Jurkat, Clone E6-1 (cell line): ENCODE measurements at regions not wholly inside any gene's neighbourhood (a gene's known extent, or its start where the extent isn't known, plus 50 kb on each side); places are given as distances from the start of the nearest gene placed in this dataset.

Experiments
- DNase-seq: peaks from one replicate; pipeline ENCODE4 v3.0.0-alpha.2; 2011; ENCODE audit warnings: low read depth, low spot score
- H3K4me3 ChIP-seq: 2 replicates; pipeline ENCODE4 v1.5.1; 2011; ENCODE audit warnings: mild to moderate bottlenecking, low read length, control low read depth, moderate library complexity

DNA sequence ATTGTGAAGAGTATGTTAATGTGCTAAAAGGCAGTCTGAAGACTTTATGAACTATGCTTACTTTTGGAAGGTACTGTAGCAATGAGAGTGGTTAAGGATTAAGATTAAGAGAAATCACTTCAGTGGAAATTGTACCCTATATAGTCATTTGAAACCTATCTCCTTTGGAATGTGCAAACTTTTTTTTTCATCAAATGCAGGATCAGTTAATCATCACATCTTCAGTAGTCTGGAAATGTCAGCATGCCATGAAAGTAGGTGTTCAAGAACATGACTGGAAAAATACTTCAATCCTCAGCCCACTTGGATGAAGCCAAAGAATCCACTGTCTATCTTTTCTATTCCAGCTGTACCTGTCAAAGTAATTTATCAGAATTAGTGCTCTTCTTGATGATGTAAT, 157.8 kb upstream of the TMEM161B start:
- no peak for DNase-seq
- H3K4me3 ChIP-seq, result no peak overlapping the region

DNA sequence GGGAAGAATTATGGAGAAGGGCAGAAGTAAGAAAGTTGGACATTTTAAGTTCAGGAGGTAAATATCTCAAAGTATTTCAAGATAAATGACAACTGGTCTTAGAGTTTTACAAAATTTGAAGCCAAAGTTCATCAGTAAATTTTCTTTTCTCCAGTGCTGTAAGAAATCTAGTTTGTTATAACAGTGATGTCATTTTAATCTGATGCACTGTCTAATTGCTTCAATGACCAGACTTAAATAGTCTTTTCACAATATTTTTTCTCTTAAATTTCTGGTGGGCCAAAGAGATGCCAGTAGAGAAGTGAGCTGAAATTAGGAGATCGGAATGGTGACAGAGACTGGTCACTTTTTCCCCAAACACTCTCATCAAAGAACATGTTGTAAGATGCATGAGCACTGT, 156.5 kb upstream of the TMEM161B start:
- DNase-seq, result no peak
- no peak overlapping the region for H3K4me3 ChIP-seq

DNA sequence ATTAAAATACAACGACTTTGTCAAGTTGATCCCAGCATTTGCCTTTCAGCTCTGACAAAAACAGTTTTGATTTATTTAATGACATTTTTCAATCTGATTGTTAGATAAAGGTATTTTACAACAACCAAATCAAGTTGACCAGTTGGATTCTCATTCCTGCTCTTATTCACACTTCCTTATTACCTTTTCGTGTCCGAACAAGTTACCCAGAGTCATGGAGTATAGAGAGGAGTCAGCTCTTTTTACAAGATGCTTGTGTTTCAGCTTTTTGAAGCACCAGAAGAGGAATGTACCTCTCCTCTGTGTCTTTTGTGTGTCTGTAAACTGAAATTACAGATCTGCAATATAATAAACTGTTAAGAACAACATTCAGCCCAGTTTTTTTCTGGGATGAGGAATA, 151.3 kb upstream of the TMEM161B start:
- H3K4me3 ChIP-seq, result no peak overlapping the region
- no peak for DNase-seq

DNA sequence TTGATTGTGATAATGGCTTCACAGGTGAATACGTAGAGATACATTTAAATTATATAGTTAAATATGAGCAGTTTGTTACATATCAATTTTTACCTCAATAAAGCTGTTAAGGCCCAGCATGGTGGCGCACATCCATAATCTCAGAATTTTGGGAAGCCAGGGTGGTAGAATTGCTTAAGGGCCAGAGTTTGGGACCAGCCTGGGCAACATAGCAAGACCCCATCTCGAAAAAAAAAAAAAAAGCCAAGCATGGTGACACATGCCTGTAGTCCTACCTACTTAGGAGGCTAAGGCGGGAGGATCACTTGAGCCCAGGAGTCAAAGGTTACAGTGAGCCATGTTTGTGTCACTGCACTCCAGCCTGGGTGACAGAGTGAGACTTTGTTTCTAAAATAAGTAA, 138.7 kb upstream of the TMEM161B start:
- no peak overlapping the region for H3K4me3 ChIP-seq
- DNase-seq, result no peak

DNA sequence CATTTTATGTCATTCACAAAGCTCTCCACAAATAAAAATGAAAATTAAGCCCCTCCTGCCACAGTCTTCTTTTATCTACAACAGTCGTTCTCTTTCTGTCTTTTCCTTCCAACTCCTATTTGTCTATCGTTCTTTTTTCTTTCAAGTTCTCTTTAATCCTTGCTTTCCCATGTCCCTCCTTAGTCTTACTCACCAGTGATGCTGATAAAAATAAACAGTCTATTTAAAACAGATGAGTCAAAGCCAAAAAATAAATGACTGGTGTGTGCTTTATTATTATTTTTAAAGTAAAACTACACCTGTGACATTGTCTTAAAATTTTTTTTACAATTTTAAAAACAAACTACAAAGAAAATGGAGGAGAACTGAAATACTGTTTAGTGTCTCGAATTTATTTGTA, 137.1 kb upstream of the TMEM161B start:
- DNase-seq, result no peak
- H3K4me3 ChIP-seq, result no peak overlapping the region

DNA sequence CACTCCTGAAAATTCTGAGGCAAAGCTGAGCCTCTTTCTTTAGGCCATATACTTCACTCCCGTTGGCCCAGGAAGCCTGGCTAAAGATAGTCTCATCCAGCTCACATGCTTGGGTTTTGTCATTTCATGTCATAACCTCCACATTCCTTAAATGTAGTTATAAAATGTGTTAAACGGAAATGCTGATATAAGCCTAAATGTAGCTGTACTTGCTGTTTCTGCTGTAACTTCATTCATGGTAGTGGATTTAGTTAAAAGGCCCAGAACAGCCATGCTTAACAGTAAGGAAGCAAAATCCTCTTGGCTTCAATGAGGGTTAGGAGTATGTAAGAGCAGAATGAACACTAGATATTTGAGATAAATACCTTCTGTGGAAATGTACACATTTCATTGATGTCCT, 135.8 kb upstream of the TMEM161B start:
- no peak for DNase-seq

DNA sequence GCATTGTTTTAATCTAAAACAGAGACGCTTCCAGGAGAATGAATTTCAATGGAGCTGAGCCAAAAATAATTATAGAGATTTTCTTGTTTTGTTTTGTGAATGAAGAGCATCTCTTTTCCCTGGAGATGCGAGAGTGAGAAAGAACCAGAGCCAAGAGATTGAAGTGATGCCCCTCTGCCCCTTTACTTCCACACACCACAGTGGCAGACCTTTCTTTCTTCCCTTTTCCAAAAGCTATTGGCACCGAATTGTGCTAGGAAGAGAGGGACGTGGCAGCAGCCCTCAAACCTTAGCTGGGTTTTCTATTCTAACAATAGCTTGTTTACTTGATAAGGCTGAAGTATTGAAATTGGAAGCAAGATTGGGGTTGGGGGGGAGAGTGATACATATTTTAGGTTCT, 133.0 kb upstream of the TMEM161B start:
- DNase-seq, result no peak
- H3K4me3 ChIP-seq, result no peak overlapping the region

More for the DNA sequence above, 135.8 kb upstream of the TMEM161B start:
- no peak overlapping the region for H3K4me3 ChIP-seq

DNA sequence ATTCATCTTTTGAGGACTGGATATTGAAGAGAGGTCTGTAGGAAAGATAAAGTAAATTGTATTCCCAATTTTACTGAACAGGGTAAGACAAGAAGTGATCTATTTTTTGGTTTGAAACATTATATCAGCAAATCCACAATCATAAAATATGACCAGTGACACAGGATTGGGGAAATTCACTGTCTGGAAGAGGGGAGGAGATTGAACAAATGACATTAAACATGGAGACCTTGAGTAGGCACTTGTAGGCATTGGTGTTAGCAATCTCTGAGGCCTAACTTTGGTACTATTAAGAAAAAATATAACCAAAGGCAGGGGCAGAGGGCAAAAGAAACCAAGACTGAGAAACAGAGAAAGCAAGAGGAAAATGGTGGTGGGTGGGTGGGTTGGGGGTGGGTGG, 132.6 kb upstream of the TMEM161B start:
- H3K4me3 ChIP-seq, result no peak overlapping the region

DNA sequence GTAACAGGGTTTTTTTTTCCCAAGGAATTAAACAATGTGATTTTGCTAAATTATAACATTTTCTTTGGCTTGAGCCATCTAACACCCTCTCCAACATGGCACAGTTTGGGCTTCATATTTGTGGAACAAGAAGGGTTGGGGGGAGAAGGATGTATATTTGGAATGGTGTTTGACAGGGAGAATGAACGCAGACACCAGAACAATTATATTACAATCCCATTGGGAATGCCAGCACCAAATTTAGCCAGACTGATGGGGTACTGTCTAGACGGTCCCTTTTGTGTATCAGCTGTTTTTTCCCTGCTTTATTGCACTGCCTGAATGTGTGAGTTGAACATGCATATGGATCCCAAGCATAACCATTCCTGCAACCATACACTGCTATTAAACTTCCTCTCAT, 130.9 kb upstream of the TMEM161B start:
- DNase-seq, result no peak
- H3K4me3 ChIP-seq, result no peak overlapping the region

More for the DNA sequence above, 132.6 kb upstream of the TMEM161B start:
- no peak for DNase-seq

DNA sequence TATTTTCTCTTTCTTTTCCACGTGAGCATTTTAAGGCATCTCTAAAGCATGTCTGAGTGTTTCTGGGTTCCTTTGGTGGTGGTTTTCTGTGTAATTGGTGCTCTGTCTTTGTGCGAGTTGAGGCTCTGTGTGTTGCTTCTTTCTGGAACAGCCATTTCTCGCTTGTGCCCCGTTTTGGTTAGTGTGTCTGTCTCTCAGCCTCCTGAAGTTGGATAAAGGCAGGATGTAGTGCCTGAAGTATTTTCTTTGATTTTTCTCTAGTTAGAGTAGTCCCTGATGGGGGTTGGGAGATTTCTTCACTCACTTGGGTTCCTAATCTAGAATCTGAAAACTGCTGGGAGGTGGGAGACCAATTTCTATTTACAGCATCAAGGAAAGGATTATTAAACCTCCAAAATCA, 129.7 kb upstream of the TMEM161B start:
- DNase-seq, result no peak
- H3K4me3 ChIP-seq, result no peak overlapping the region

DNA sequence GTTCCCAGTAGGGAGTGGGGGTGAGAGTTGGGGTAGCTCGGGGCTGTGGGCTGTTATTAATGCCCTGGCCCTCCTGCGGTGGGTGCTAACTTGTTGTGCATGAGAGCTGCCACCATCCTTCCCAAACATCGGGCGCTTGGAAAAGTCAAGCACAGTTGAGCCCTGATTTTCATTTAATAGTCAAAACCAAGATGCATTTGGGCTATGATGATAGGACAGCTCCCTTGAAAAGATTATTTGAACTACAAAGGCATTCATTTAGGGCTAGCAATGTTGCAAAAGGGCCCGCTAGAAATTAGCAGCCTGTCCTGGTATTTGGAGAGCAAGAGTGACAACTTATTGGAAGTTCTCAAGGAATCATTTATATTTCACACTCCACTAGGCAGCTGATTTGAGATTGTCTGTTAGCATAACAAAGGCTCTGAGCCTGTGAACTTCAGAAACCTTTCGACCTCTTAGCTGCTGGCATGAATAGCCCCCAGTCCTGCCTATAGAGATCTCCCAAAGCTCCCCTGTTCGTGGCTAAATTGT, 128.2 kb upstream of the TMEM161B start:
- no peak for DNase-seq
- no peak overlapping the region for H3K4me3 ChIP-seq

DNA sequence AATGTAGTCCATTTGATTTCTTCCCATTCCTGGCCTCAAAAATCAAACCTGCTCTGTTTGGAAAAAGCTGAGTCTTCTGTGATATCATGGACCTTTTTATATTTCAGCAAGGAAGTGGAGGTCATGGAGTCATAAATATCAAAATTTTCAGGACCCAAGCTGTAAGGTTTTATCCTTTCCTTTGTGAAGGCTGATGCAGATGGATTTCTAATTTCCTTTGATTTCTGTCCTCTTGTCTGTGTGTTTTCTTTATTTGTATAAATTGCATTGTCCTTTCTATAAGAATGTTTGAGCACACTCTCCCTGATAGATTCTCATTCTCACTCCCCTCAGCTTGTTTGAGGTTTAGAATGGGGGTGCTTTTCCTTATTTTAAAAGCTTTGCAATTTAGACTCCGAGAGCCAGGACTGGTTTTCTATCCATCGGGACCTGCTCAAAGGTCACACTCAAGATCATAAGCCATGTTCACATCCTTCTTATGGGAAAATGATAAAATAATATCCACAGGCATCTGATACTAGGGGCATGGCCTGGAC, 127.4 kb upstream of the TMEM161B start:
- DNase-seq, result no peak
- H3K4me3 ChIP-seq, result no peak overlapping the region

DNA sequence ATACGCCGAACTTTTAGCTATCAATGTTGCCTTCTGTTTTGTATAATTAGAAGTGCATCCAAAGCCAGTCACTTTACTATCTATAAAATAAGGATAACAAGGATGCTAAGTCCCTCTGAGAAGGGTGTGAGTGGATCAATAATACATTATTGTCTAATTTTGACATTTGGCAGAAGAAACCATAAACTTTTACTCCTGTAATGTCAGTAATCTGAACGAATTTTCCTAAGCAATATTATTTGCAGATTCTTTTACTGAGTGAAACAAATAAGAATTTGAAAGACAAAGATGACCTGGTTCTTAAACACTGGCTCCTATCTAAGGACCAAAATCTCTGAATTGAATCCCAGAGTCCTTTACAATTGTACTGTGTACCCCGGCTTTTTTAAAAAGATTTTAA, 126.6 kb upstream of the TMEM161B start:
- DNase-seq, result no peak
- no peak overlapping the region for H3K4me3 ChIP-seq

DNA sequence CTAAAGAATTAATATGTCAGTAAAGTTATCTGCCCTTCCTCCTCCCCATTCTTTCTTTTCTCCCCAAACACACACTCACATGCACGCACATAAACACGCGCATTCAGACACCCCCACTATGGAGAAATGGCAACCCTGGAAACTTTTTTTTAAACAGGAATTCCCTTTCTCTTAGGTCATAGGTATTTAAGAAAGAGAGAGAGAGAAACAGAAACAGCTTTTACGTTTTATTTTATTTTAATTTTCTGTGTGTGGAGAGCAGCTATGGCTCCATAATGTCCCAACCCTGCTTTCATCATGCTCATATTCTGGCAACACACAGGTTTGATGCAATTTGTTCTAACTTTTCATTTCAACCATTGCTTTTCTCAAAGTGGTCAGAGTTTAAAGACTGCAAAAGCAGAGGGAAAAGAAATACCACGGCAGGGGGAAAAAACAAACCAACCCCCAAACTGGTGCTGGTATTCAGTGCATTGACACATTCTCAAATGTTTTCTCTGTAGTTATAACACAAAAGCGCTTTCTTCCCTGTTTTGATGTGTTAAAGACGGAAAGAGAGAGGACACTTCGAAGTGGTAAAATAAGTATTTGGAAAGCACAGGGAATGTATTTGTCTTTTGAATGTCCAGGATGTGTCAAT, 126.0 kb upstream of the TMEM161B start:
- DNase-seq, result no peak
- no peak overlapping the region for H3K4me3 ChIP-seq

DNA sequence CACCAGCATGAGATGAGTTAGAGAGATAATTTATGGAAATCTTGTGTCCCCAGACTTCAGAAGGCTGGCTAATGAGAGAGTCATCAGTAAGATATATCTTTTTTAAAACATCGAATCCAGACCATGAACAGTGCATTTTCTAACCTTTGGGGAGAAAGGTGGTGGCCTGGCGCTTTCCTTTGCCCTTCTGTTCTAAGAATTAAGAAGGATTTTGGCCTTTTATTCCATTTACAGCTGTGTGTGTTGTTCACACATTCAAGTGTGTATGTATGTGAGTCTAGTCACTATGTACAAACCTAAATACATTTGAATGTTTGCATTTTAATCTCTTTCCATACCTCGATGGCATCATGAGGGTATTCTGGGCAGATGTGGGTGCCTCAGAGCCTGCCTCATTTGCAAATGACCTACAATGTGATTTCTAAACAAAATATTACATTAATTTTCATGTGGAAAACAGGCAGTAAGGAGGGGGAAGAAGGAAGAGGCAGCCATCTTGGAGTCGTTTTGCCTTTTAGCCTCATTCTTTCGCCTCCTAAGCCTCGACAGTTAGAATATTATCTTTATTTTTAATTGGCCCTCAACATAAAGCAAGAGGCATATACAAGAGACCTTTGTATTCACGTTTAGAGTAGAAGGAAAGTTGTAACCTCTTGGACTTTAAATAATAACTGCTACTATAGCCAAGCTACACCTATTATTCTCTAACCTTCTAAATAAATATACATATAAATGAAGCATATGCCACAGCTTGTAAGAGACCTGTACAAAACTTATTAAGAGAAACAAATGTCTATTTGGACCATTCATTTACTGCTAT, 125.3 kb upstream of the TMEM161B start:
- no peak for DNase-seq
- H3K4me3 ChIP-seq, result no peak overlapping the region

DNA sequence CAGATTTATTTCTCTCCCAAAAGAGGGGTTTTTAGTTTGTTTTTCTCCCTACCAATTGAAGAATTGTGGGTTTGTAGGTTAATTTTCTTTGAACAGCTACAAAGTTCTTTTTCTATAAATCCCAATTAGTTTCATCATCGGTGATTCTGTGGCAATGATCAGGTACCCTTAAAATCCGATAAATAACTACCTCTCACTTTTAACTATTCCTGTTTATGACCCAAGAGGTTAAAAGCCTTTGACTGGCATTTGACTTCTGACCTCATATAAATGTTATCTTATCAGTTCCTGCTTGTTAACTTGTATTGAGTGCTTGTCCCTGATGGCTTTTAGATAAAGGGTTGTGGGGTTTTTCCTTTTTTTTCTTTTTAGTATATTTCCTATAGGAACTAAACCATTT, 124.4 kb upstream of the TMEM161B start:
- DNase-seq, result no peak
- no peak overlapping the region for H3K4me3 ChIP-seq

DNA sequence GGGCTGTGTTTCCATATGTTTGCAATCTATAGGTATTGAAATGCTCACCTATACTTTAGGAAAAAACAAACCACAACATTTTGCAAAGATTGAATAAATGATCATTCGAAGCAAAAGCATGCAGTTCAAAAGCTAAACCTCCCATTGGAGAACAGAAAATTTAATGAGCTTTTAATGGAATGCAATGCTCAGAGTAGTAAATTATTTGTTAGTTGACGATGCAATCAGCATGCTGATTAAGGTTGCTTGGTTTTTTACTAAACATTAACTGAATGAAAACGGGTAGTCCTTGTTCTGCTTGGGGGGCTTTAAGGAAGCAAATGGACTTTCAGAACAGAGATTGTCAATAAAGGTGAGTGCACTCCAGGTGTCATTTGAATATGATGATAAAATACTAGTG, 123.3 kb upstream of the TMEM161B start:
- no peak overlapping the region for H3K4me3 ChIP-seq
- DNase-seq, result no peak

DNA sequence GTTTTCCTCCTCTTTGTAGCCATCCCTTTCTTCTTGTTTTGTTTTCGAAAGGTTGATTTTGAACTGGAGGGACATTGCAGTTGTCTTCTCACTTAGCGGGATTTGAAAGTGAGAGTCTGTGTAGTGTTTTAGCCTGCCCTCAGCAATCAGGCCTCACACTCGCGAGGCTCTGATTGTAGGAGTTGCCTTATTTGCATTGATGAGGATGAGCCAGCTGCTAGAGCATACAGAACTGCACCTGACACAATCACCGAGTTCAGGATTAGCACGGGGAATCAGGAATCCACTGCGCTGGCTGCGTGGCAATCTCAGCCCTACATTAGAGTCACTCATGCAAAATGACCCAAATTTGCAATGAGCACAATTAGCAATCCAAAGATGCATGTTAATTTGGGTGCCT, 122.5 kb upstream of the TMEM161B start:
- DNase-seq, result no peak

DNA sequence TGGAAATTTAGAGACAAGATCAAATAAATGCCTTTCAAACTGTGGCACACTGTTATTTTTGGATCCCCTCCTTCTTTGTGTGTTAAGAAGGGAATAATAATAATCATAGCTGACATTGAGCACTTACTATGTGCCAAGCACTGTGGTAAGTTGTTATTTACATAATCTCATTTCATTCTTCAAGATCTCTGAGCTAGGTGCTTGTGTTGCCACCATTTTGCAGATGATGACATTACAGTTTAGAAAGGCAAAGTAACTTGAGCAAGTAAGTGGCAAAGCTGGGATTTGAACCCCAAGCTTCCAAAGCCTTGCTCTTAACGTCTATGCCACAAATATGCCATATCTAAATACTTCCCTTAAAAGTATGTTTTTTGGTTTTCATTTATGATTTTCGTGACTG, 121.8 kb upstream of the TMEM161B start:
- DNase-seq, result no peak

More for the DNA sequence above, 122.5 kb upstream of the TMEM161B start:
- no peak overlapping the region for H3K4me3 ChIP-seq

DNA sequence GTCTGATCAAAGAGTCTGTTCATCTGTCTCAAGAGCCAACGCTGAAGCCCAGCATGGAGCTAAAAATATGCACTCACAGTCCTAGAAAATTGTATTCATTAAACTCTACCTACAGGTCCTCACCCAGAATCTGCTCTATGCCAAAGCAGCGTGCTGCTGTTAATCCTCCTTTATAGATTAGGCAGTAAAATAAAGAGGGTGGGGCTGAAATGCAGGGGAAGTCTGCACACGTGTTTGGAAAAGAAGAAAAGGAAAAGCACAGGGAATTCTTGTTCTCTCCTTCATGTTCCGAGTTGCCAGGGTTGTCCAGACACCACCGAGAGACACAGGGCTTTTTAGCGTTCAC, 121.4 kb upstream of the TMEM161B start:
- no peak for DNase-seq

More for the DNA sequence above, 121.8 kb upstream of the TMEM161B start:
- H3K4me3 ChIP-seq, result no peak overlapping the region

More for the DNA sequence above, 121.4 kb upstream of the TMEM161B start:
- H3K4me3 ChIP-seq, result no peak overlapping the region
